Endothelial cell of umbilical vein (primary cell): ENCODE measurements at regions not wholly inside any gene's neighbourhood (a gene's known extent, or its start where the extent isn't known, plus 50 kb on each side); places are given as distances from the start of the nearest gene placed in this dataset.

Experiments
- CTCF ChIP-seq, 2 donors: IDR thresholded peaks; 1 replicate in 1 of 2; 2 replicates in 1 of 2; pipeline ENCODE4 v1.5.1; 2011; ENCODE audit warnings: low read length in 2 of 2, mild to moderate bottlenecking in 2 of 2, moderate library complexity in 2 of 2, control low read depth in 1 of 2, inconsistent platforms in 1 of 2, low read depth in 1 of 2; ENCODE audit not compliant: insufficient read depth in 1 of 2; ENCODE audit errors: extremely low read depth in 1 of 2
- EZH2 ChIP-seq: IDR thresholded peaks from 2 replicates; pipeline ENCODE4 v1.6.1; 2012; ENCODE audit warnings: borderline replicate concordance, low read depth, mild to moderate bottlenecking, moderate library complexity, low read length, inconsistent platforms; ENCODE audit not compliant: severe bottlenecking
- GATA2 ChIP-seq: IDR thresholded peaks from 2 replicates; pipeline ENCODE4 v1.7.0; 2011; ENCODE audit warnings: low read depth, mild to moderate bottlenecking, moderate library complexity, mixed read lengths, low read length; ENCODE audit not compliant: insufficient read length, insufficient read depth
- MAX ChIP-seq: IDR thresholded peaks from 2 replicates; pipeline ENCODE4 v1.6.1; 2011; ENCODE audit not compliant: insufficient read depth, insufficient read length
- MYC ChIP-seq: IDR thresholded peaks from one replicate; pipeline ENCODE4 v1.6.1; 2011; ENCODE audit warnings: mild to moderate bottlenecking, low read depth, low read length
- POLR2AphosphoS5 ChIP-seq: IDR thresholded peaks from 2 replicates; pipeline ENCODE4 v1.6.1; 2012; ENCODE audit warnings: low read depth, mild to moderate bottlenecking, control low read depth, low read length, moderate library complexity; ENCODE audit not compliant: insufficient read depth

- TF ChIP-seq CTCF (IDR thresholded peaks at IDR 0.05; ENCODE audit: extremely low read depth in 1 of 2, insufficient read depth in 1 of 2, low read depth in 1 of 2, low read length in 2 of 2): no peak
- TF ChIP-seq EZH2: no peak
- no peak for TF ChIP-seq MYC
- no peak for TF ChIP-seq MAX
- no peak for TF ChIP-seq GATA2
- no peak for TF ChIP-seq POLR2AphosphoS5
Observed at GRCh38 chr1:208844158-208844557, 600.0 kb upstream of the PLXNA2 start.
